Prostate gland (tissue), 2 donors: ENCODE measurements at regions not wholly inside any gene's neighbourhood (a gene's known extent, or its start where the extent isn't known, plus 50 kb on each side); places are given as distances from the start of the nearest gene placed in this dataset.

Experiments
- CTCF ChIP-seq, 4 experiments: fragments of 200-600 bp in 2 of 4; fragments of 450-650 bp in 2 of 4; sonication (generic) in 2 of 4; IDR thresholded peaks; 1 replicate in 3 of 4; 2 replicates in 1 of 4; pipeline ENCODE4 v1.5.1; 2016 to 2019; ENCODE audit warnings: antibody characterized with exemption in 4 of 4, mild to moderate bottlenecking in 2 of 4, moderate library complexity in 2 of 4
- POLR2A ChIP-seq: fragments of 450-650 bp; IDR thresholded peaks from one replicate; pipeline ENCODE4 v1.6.1; 2016; ENCODE audit warnings: antibody characterized with exemption, mild to moderate bottlenecking
- POLR2AphosphoS5 ChIP-seq: sonication (generic); formaldehyde crosslinking; IDR thresholded peaks from one replicate; pipeline ENCODE4 v1.6.1; 2017; ENCODE audit warnings: antibody characterized with exemption

- TF ChIP-seq CTCF (IDR thresholded peaks at IDR 0.05) (no peak), POLR2A (no peak), POLR2AphosphoS5 (no peak)
These were observed 183.7 kb downstream of the FGFR2 start for GRCh38 chr10:121414366-121415062.
